PC-3 (cell line): ENCODE measurements at regions not wholly inside any gene's neighbourhood (a gene's known extent, or its start where the extent isn't known, plus 50 kb on each side); places are given as distances from the start of the nearest gene placed in this dataset.

Source experiments
- EZH2 ChIP-seq: fragments of 300-600 bp; sonication (generic); IDR thresholded peaks from one replicate; pipeline ENCODE4 v1.6.1; 2017; ENCODE audit warnings: antibody characterized with exemption, mild to moderate bottlenecking, low read length; ENCODE audit not compliant: unreplicated experiment
- EZH2phosphoT487 ChIP-seq: fragments of 300-600 bp; sonication (generic); IDR thresholded peaks from 2 replicates; pipeline ENCODE4 v1.6.1; 2018; ENCODE audit warnings: mild to moderate bottlenecking, antibody characterized with exemption, low read length, borderline replicate concordance
- TF ChIP-seq, protein P1 (sequence below): fragments of 300-600 bp; sonication (generic); conservative IDR thresholded peaks from 2 replicates; pipeline ENCODE4 v1.5.1; 2017; ENCODE audit warnings: antibody characterized with exemption, low read depth, mild to moderate bottlenecking, low read length

DNA sequence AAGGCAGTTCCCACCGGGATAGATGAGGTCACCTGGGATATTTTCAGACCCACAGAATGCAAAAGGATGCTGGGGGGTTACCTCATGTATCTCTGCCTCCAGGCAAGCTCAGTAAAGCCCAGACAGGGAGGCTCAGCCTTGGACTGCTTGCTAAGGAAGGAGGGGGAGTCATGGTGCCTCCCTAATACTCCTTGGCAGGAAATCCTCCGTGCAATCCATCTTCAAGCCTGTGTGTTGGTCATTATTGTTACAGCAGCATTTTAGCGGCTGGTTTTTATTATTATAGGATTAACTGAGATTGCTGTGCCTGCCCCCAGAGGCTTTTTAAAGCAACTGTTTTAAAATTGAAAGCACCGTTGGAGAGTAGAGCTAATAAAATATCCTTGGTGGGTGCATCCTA lies 188.5 kb upstream of the UBL3 start:
- TF ChIP-seq, protein P1, sequence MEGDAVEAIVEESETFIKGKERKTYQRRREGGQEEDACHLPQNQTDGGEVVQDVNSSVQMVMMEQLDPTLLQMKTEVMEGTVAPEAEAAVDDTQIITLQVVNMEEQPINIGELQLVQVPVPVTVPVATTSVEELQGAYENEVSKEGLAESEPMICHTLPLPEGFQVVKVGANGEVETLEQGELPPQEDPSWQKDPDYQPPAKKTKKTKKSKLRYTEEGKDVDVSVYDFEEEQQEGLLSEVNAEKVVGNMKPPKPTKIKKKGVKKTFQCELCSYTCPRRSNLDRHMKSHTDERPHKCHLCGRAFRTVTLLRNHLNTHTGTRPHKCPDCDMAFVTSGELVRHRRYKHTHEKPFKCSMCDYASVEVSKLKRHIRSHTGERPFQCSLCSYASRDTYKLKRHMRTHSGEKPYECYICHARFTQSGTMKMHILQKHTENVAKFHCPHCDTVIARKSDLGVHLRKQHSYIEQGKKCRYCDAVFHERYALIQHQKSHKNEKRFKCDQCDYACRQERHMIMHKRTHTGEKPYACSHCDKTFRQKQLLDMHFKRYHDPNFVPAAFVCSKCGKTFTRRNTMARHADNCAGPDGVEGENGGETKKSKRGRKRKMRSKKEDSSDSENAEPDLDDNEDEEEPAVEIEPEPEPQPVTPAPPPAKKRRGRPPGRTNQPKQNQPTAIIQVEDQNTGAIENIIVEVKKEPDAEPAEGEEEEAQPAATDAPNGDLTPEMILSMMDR = no peak
- TF ChIP-seq EZH2 (no peak), EZH2phosphoT487 (no peak)
